HG02623 (cell line): ENCODE measurements at regions not wholly inside any gene's neighbourhood (a gene's known extent, or its start where the extent isn't known, plus 50 kb on each side); places are given as distances from the start of the nearest gene placed in this dataset.

Experiments
- ATAC-seq: cut with Tn5 transposase; IDR thresholded peaks from one replicate; pipeline ENCODE4 v1.9.1; 2021; ENCODE audit warnings: moderate library complexity; ENCODE audit not compliant: unreplicated experiment

DNA sequence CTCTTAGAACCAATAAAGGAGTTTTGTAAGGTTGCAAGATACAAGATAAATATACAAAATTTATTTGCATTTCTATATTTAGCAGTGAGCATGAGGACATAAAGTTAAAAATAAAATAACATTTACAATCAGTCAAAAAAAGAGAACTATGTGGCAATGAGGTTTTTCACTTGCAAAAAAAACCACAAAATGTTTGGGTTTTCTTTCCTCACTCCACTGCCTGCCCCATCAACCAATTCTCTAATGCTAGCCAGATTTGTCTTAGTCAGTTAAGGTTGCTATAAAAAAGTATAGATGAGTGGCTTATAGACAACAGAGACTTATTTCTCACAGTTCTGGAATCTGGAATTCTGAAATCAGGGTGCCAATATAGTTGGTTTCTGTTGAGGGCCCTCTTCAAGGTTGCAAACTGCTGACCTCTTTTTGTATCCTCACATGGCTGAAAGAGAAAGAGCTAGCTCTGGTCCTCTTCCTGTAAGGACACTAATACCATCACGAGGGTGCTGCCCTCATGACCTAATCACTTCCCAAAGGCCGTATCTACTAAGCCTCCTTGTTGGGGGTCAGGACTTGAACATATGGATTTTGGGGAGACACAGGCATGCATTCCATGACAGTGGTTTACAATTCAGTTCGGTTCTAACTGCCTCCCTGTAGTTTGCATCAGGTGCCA lies 566.2 kb downstream of the GALR1 start:
- no peak for ATAC-seq

DNA sequence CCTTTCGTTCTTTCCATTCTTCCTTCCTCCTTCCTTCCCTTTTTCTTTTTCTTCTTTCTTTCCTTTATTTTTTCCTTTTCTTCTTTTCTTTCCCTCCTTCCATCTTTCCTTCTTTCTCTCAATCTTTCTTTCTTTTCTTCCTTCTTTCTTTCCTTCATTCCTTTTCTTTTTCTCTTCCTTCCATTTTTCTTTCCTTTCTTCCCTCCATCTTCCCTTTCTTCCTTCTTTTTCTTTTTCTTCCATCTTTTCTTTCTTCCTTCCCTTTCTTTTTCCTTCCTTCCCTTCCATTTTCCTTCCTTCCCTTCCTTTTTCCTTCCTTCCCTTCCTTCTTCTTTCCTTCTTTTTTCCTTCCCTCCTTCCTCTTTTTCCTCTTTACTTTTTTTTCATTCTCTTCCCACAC lies 568.7 kb downstream of the GALR1 start:
- no peak for ATAC-seq

DNA sequence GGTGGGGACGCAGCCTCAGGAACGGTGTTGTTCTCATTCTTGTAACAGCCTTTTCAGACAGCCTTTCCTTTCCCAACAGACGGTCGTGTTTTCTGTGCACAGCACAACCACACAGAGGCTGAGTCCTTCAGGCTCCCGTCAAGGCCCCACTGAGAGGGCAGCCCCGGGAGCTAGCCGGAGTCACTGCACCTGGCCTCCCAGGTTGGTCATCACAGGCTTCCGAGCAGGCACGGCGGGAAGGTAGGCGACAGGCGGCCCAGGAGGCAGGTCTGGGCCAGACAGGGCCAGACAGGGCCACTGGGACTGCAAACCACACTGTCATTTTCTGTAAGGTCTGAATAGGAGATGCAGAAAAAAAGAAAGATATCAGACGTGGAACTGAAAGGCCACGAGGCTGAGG lies 570.8 kb downstream of the GALR1 start:
- no peak for ATAC-seq

- ATAC-seq, result no peak
Measured at GRCh38 chr18:77821892-77822291, 572.2 kb downstream of the GALR1 start.

DNA sequence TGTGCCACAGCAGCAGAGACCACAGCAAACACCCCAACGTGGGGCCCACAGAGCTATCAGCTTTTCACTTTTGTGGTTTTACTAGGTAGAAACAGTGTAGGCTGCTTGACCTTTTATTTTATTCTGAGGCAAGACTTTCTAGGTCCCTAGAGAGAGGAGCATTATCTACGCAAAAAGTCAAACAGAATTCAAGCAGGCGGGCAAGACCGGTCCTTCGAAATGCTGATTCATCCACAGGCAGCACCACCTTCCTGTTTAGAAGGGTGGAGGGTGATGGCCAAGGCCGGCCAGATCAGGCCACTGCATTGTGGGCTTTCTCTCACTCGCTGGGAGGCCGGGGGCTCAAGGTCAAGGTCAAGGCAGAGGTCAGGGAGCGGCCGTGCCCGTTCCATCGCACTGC lies 573.0 kb downstream of the GALR1 start:
- ATAC-seq, result no peak

DNA sequence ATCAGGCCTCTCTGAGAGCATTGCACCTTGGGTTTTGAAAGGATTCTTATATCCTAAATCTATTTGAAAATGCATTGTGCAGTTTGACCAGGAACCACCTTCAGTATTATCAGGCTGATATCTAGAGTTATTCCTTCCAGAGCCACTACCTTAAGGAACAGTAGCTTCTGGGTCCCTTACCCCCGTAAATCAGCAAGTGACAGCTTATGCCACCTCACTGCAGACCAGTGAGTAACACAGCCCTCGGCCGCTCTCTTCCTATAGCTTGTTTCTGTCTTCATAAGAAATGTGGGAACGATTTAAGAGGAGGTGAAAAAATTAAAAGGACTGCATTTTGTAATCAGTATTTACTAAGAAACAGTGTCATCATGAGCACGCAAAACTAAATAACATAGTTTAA lies 584.2 kb downstream of the GALR1 start:
- no peak for ATAC-seq

- no peak for ATAC-seq
Measured at GRCh38 chr18:77851802-77852201, 602.2 kb downstream of the GALR1 start.

DNA sequence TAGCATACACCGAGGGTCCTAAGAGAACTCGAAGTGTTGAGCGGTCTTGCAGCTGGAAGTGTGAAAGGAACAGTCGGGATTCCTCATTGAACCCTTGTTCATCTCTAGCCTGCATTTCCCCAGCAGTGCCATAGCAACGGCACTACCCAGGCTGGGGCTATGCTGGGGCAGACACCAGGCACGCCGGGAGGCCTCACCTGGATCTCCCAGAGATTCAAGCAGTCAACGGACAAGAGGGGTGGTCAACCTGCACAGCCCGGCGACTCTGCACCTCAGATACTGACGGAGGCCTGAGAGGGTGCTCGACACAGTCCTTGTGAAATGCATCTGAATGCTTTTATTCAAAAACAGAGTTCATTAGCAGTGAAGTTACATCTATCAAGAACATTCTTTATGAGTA lies 604.2 kb downstream of the GALR1 start:
- ATAC-seq, result no peak

- ATAC-seq, result no peak
Measured at GRCh38 chr18:77857678-77858655, 608.3 kb downstream of the GALR1 start.

GRCh38 chr18:77859634-77860033 lies 610.0 kb downstream of the GALR1 start:
- no peak for ATAC-seq

GRCh38 chr18:77862066-77862757 lies 612.6 kb downstream of the GALR1 start:
- no peak for ATAC-seq

GRCh38 chr18:77865853-77866252 lies 616.2 kb downstream of the GALR1 start:
- no peak for ATAC-seq

DNA sequence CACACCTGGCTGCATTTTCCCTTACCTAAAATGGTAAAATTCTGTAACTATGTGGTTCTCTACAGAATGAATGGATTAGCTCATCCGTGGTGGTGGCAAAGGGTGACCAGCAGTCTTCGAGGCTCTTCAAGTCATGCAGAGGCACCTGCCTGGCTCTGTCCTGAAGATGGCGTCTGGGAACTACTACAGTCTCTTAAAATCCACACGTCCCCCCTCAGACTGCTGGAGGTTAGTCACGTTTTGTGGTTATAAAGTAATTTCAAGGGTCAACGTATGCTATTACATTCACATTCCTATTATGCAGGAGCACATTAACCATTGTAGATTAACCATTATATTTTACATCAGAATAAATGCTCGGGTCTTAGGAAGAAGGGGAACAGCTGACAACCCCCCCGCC lies 616.7 kb downstream of the GALR1 start:
- ATAC-seq, result no peak

DNA sequence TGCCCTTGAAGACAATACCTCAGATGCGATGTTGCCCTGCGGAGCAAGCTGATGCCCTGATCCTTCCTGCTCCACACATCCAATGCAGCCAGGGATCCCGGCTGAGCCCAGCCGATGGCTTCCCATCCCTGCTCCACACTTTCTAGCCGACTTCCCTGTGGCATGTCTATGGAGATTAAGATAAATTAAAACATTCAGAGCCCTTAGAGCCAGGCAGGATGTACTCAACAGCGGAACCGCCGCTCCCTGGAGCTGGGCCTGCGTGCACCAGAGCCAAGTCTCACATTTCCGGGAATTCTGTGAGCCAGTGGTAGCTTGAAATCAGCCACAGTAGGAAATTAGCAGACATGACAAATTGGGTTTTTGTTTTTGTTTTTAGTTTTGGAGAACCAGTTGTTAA lies 620.6 kb downstream of the GALR1 start:
- ATAC-seq, result no peak

GRCh38 chr18:77870894-77871293 lies 621.2 kb downstream of the GALR1 start:
- ATAC-seq, result no peak

DNA sequence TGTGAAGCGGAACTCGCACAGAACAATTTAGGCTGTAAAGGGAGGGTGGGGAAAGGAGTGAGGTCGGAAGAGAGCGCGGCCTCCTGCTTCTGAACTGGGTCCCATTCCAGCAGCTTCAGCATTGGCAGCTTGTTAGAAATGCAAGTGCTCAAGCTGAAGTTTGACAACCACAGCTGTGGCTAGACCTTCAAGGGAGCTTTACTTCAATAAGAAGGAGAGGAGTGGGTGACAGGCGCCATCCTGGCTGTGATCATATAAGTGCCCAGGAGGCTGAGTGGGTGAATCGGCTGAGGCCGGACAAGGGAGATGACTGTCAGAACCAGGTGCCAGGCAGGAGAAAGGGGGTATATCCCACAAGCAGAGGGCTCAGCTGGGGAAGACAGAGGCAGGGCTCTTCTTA lies 622.5 kb downstream of the GALR1 start:
- no peak for ATAC-seq

DNA sequence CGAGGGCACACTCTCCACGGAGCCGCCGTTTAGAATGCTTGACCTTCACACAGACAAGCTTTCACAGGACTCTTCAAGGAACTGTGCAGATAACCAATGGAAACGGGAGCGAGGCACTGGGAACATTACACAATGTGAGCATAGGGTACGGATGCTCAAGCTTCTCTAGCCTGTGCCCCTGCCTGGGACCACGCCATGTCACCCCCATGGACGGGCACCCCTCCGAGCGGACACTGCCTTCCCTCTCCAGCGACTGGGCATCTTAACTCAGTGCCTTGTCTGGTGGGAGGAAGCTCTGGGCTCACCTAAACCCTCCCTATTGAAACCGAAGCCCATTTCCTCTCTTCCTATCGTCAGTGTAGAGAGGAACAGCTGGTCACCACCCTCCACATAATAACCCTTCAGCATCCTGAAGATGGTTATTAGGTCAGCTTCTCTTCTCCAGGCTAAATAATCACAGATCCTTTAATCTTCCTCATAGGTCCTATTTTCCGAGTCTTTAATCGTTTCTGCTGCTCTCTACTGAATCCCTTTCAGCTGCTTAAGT lies 626.7 kb downstream of the GALR1 start:
- no peak for ATAC-seq

GRCh38 chr18:77879829-77880228 lies 630.2 kb downstream of the GALR1 start:
- ATAC-seq, result no peak

- ATAC-seq, result no peak
Measured at GRCh38 chr18:77884454-77884853, 634.8 kb downstream of the GALR1 start.

GRCh38 chr18:77894060-77894459 lies 644.4 kb downstream of the GALR1 start:
- ATAC-seq, result no peak

GRCh38 chr18:77895250-77895649 lies 645.6 kb downstream of the GALR1 start:
- no peak for ATAC-seq
